CD4-positive, alpha-beta T cell treated with Interleukin-4 for 4 hours (primary cell): ENCODE measurements at regions not wholly inside any gene's neighbourhood (a gene's known extent, or its start where the extent isn't known, plus 50 kb on each side); places are given as distances from the start of the nearest gene placed in this dataset.

Experiments used
- DNase-seq: peaks from one replicate; pipeline ENCODE4 v3.0.0-alpha.2; 2020

DNA sequence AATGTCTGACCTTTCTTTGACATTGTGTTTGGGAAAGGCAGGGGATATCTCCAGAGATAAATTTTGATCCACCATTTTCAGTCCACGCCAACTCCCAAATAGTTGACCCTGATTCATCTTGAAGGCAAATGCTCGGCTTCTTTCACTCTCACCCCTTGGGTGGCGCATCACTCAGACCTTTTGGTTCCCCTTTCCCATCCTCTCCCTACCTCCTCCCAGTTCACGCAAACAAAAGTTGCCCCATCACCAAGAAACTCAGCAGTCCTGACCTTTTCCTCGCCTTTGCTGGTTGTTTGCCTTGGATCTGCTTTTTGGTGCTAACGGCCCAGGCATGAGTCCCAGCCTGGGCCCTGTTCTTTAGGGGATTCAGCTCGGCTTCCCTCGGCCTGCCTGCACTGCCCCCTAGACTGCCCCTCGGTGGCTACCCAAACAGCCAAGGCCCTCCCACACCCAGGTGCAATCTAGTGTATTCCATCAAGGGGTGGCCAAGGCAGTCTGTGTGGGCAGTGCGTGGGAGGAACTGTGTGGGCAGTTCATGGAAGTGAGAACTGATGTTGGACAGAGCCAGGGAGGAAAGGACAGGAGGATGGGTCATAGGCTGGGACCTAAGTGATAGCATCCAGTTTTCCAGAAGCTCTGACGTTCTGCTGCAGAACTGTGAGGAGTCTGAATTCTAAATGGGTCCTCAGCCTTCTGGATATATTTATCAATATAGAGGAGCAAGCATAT is 255.7 kb downstream of the DLEU7 start:
- DNase-seq = no peak

GRCh38 chr13:50588491-50589130 is 254.9 kb downstream of the DLEU7 start:
- DNase-seq = no peak

GRCh38 chr13:50589139-50589538 is 254.4 kb downstream of the DLEU7 start:
- DNase-seq = no peak

GRCh38 chr13:50589651-50590054 is 253.8 kb downstream of the DLEU7 start:
- no peak for DNase-seq

GRCh38 chr13:50592412-50593155 is 250.9 kb downstream of the DLEU7 start:
- DNase-seq = no peak

DNA sequence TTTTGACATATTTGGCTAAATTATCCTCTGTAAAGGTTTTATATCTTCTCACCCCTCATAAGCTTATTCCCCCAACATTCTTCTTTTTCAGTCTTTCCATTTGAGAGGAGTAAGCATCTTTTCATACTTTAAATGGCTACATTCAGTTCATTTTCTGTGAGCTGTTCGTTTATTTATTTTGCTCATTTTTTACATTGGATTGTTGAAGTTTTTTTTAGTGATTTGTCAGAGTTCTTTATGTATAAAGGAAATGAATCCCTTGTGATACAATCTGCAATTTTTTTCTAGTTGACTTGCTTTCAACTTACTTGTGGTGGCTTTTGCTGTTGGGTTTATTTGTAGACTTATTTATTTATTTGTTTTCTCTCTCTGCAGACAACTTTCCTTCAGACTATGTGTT is 250.3 kb downstream of the DLEU7 start:
- no peak for DNase-seq

- DNase-seq = peak; percentile 10
Observed at GRCh38 chr13:50594276-50595051, 249.0 kb downstream of the DLEU7 start.

DNA sequence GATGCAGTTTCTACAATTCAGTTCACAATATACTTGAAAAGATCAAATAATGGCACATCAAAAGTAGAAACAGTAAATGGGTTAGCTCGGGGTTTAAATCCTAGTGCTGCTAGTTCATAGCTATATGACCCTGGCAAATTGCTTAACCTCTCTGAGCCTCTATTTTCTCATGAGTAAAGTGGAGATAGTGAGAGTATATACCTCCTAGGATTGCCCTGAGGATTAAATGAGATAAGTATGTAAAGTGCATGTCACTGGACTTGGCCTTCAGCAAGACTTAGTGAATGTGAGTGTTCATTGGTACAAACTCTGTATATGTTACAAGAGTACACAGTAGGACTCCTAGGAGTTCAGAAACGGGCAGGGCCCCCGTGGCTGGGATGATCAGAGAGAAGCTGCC is 248.3 kb downstream of the DLEU7 start:
- DNase-seq = no peak

DNA sequence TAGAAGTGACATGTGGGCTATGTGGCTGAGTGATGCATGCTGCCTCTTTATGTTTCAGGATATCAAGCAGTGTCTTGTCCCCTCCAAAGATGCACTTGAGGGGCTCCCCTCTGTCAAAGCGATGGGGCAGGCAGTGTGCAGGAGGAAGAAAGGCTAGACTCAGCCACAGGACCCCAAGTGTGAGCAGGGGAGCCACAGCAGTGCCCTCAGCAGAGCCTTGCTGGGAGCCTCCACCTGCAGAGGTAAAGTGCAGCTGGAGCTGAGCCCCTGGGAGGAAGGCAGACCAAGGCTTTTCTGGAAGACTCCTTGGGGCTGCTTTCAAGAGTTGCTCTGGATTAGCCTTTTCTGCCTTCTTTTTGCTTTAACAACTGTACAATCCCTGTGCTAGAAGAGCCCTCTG is 247.3 kb downstream of the DLEU7 start:
- no peak for DNase-seq

DNA sequence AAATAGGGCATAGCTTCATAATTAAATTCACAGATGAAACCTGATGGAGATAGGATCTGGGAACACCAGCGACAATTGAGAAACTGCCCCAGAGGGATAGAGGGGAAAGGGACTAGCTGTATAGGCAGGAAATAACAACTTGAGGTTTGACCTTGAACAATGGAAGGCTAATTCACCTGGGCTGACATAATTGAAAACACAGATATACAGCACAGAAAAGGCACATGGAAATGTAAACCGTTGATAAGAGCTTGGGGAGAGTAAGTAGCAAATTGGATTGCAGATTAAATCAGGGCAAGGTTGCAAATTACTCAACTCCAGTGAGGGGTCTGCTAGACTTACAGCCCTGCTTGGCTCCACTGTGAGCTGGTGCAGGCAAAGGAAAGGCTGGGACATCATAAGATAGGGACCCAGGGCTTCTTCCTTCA is 246.7 kb downstream of the DLEU7 start:
- no peak for DNase-seq

DNA sequence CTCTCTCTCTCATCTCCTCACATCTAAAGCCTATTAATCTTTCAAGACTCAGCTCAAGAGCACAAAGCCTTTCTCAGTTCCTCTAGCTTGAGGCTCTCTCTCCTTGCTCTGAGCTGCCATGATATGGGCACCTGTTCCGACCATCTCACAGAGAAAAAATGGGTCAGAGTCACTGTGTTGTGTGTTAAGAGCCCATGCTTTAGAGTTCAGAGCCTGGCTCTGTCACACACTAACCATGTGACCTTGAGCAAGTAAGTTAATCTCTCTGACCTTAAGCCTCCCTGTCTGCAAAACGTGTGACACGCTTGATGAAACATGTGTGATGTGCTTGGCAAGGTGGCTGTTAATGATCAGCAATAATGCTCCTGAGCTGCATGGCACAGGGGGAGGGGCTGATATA is 245.2 kb downstream of the DLEU7 start:
- no peak for DNase-seq

DNA sequence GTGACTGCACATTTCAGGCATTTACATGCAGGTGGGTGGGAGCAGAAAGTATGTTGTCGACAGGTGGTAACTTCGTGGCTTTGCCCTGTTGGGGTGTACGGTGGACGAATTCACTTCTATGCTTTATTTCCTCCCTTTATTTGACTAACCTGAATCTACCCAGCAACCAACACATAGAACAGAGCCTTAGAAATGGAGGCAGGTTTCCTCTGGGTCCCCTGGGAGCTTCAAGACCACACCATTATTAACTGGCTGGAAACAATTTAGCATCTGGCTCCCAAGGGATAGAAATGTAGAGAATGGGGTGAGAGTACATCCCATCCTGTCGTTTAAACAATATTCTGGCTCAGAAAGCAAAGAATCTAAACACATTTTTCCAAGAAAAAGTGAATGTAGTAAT is 244.4 kb downstream of the DLEU7 start:
- no peak for DNase-seq

GRCh38 chr13:50599927-50600326 is 243.6 kb downstream of the DLEU7 start:
- no peak for DNase-seq

DNA sequence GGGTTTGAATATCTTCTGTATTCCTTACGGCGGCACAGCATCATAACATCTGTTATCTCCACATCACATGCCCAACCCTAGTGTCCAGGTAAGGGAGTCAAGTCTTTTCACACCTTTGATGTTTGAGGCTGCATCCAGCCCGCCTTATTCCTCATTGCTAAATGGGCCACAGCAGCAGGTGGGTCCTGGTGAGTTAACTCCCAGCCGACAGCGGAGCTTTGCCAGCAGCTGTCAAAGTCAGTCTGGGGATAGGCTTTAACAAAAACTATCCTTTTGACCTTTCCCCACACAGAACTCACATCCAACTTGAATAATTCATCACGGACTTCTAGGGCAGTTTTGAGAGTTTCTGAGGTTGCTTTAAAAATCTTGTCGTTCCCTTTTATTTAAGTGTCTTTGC is 235.1 kb downstream of the DLEU7 start:
- no peak for DNase-seq

DNA sequence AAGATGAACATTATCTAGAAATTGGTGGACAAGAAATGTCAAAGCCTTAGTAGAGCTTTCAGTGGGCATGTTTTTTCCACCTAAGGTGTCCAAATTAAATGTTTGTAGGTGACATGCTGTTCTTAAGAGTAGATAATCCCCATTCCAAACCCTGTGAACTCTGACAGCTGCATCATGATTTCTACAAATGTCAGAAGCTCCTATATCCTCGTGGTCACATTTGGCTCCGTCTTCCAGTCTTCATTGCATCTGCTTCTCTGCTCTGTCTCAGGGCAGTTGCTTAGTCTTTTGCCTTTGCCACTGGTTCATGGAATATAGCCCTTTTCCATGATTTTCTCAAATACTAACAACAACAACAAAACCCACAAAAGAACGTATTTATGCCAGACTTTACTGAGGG is 234.5 kb downstream of the DLEU7 start:
- DNase-seq = no peak

DNA sequence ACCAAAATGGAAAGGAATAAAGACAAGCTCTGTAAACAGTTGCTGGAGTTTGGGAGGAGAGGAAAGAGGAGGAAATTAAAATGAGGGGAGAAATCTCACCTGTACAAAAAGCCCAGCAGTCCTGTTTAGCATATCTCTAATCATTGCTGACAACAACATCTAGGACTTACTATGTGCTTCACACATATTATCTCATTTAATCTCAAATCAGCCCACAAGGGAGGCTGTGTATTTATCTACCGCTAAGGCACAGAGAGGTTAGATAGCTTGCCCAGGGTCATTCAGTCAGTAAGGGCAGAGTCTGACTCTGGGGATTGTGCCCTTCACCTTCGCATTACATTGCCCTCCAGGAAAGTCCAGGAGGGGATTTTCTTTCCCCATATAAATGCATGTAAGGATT is 233.3 kb downstream of the DLEU7 start:
- no peak for DNase-seq

- peak; percentile 30 for DNase-seq
Observed at GRCh38 chr13:50611117-50611781, 232.2 kb downstream of the DLEU7 start.

- DNase-seq = no peak
Observed at GRCh38 chr13:50612717-50613116, 230.8 kb downstream of the DLEU7 start.

DNA sequence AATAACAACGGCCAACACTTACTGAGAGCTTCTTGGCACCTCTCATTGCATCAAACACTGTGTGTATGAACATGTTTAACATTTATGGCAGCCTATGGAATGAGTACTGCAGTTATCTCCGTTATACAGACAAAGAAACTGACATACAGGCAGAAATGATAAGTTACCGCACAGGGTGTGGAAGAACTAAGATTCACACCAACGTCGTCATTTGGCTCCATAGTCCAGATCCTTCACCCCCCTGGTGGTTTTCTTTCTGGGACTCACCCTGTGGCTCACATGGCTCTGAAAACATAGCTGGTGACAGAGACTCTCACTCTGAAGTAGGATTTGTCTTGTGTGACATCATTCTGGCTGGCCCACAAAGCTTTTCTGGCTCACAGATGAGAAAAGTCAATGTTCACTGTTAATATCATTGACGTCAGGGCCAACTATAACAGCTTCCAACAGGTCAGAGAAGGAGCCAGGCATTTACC is 230.1 kb downstream of the DLEU7 start:
- no peak for DNase-seq

- DNase-seq = no peak
Observed at GRCh38 chr13:50615234-50615633, 228.3 kb downstream of the DLEU7 start.

GRCh38 chr13:50616101-50616500 is 227.4 kb downstream of the DLEU7 start:
- no peak for DNase-seq

DNA sequence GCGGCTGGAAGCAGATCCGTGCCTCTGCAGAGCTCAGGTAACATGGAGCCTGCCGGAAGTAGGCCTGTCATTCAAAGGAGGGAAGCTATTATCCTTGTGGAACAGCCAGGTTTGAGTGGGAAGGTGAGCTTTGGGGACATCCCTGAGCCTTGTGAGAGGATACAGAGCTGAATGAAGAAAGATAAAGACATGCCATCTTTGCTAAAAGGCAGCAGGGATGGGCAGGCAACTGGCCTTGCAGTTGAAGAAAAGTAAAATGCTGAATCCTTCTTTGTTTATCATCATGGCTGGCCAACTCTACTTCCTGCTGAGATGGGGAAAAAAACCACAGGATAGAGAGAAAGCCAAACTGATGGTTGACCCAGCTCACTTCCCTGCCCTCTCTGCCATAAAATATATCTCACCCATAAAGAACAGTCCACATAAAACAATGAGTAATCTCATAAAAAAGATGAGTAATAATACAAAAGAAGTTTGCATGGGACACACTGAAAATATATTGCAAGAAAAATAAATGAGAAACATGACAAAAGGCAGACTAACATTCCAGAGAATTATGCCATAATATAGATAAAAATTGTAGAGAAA is 226.3 kb downstream of the DLEU7 start:
- DNase-seq = no peak
